K562 (cell line): ENCODE measurements at regions not wholly inside any gene's neighbourhood (a gene's known extent, or its start where the extent isn't known, plus 50 kb on each side); places are given as distances from the start of the nearest gene placed in this dataset.

Experiments
- ATAC-seq: fragments of 200-7000 bp; cut with Tn5 transposase; 3 replicates; pipeline ENCODE4 v1.9.1; 2020; ENCODE audit warnings: moderate library complexity
- BruUV-seq: library from RNA; stranded (reverse); fragments of 400-500 nt; replicated peaks from 2 replicates; lab custom pipeline; 2021; lab: Mats Ljungman, UMichigan
- CTCF ChIA-PET: fragments of 300-600 bp; formaldehyde crosslinking; extraction: SDS; loops from one replicate; lab custom pipeline; 2021; ENCODE audit warnings: low intra/inter-chr PET ratio; lab: Yijun Ruan, JAX
- POLR2A ChIA-PET: fragments of 300-600, 350-650 bp; sonication (Branson Sonifier 250); formaldehyde crosslinking; extraction: SDS; loops from one replicate; lab custom pipeline; 2021; ENCODE audit warnings: antibody characterized with exemption, inconsistent platforms; lab: Yijun Ruan, JAX
- DNase-seq, 4 experiments: peaks; one replicate each; pipeline versions ENCODE4 v3.0.0 to v3.0.0-alpha.2; 2011 to 2018; ENCODE audit warnings: low spot score in 3 of 4, mixed read lengths in 3 of 4; ENCODE audit errors: extremely low read depth in 1 of 4
- FAIRE-seq: peaks from 2 replicates; lab custom pipeline; 2011; peaks lifted over from hg19 to GRCh38; lab: Jason Lieb, UNC
- H2AFZ ChIP-seq: 2 replicates; pipeline ENCODE4 v1.6.0; 2011; ENCODE audit warnings: low read depth, low read length, control low read depth, inconsistent platforms
- H3K27ac ChIP-seq: fragments of 200-600 bp; 3 replicates; pipeline ENCODE4 v1.8.0; 2011; ENCODE audit warnings: low read depth, mild to moderate bottlenecking, control low read depth, inconsistent platforms, low read length, moderate library complexity, mixed read lengths; ENCODE audit errors: extremely low read depth
- H3K27me3 ChIP-seq, 2 experiments: fragments of 300-600 bp in 1 of 2; 2 replicates in 1 of 2; 3 replicates in 1 of 2; pipeline versions ENCODE4 v1.6.0 to v1.8.0; 2011; ENCODE audit warnings: inconsistent platforms in 2 of 2, low read length in 2 of 2, mild to moderate bottlenecking in 1 of 2, mixed read lengths in 1 of 2, moderate library complexity in 1 of 2; ENCODE audit not compliant: control insufficient read depth in 2 of 2, insufficient read depth in 2 of 2
- H3K36me3 ChIP-seq: fragments of 300-600 bp; 3 replicates; pipeline ENCODE4 v1.8.0; 2011; ENCODE audit warnings: mild to moderate bottlenecking, low read length, inconsistent platforms; ENCODE audit not compliant: control insufficient read depth, insufficient read depth
- H3K4me1 ChIP-seq, 2 experiments: fragments of 200-600 bp in 1 of 2; replicated peaks in 1 of 2; 2 replicates in 1 of 2; 3 replicates in 1 of 2; pipeline versions ENCODE4 v1.5.1 to v1.8.0; 2011; ENCODE audit warnings: inconsistent platforms in 2 of 2, low read length in 2 of 2, mild to moderate bottlenecking in 1 of 2, mixed read lengths in 1 of 2, moderate library complexity in 1 of 2; ENCODE audit not compliant: control insufficient read depth in 2 of 2, insufficient read depth in 2 of 2
- H3K4me2 ChIP-seq: 2 replicates; pipeline ENCODE4 v1.6.1; 2011; ENCODE audit warnings: low read length, control low read depth, inconsistent platforms, mixed read lengths; ENCODE audit not compliant: insufficient read depth
- H3K4me3 ChIP-seq: fragments of 200-600 bp; sonication (generic), shearing (Covaris generic); 2 replicates; pipeline ENCODE4 v1.5.1; 2016; ENCODE audit warnings: control low read depth, inconsistent platforms
- H3K79me2 ChIP-seq: fragments of 200-600 bp; 3 replicates; pipeline ENCODE4 v1.8.0; 2011; ENCODE audit warnings: low read length, inconsistent platforms; ENCODE audit not compliant: control insufficient read depth, insufficient read depth
- H3K9ac ChIP-seq, 2 experiments: 2 replicates each; pipeline versions ENCODE4 v1.6.0 to v1.6.1; 2011; ENCODE audit warnings: low read depth in 2 of 2, low read length in 2 of 2, control low read depth in 1 of 2, inconsistent platforms in 1 of 2, mild to moderate bottlenecking in 1 of 2, mixed read lengths in 1 of 2; ENCODE audit not compliant: insufficient read depth in 1 of 2
- H3K9me1 ChIP-seq: one replicate; pipeline ENCODE4 v1.6.0; 2011; ENCODE audit warnings: inconsistent platforms, mild to moderate bottlenecking, low read length, moderate library complexity; ENCODE audit not compliant: control insufficient read depth, insufficient read depth
- H3K9me3 ChIP-seq: replicated peaks from 2 replicates; pipeline ENCODE4 v1.5.1; 2011; ENCODE audit warnings: low read depth, low read length, inconsistent platforms; ENCODE audit not compliant: control insufficient read depth, insufficient read depth
- H4K20me1 ChIP-seq: replicated peaks from 2 replicates; pipeline ENCODE4 v1.6.1; 2011; ENCODE audit warnings: low read length, inconsistent platforms, mixed read lengths; ENCODE audit not compliant: control insufficient read depth, insufficient read depth
- BHLHE40 ChIP-seq: IDR thresholded peaks from 2 replicates; pipeline ENCODE4 v1.6.1; 2011; ENCODE audit warnings: low read length, improper control_type of control experiment
- FOXP4 ChIP-seq: sonication (generic); formaldehyde crosslinking; IDR thresholded peaks from 2 replicates; pipeline ENCODE4 v1.8.0; 2022; ENCODE audit warnings: mild to moderate bottlenecking, missing genetic modification reagents, borderline replicate concordance
- GTF2B ChIP-seq: IDR thresholded peaks from 2 replicates; pipeline ENCODE4 v1.6.1; 2011; ENCODE audit not compliant: insufficient read length; ENCODE audit errors: extremely low read depth
- MXD1 ChIP-seq: fragments of 250-450 bp; sonication (Bioruptor Pico); IDR thresholded peaks from 2 replicates; pipeline ENCODE4 v1.8.0; 2021; ENCODE audit warnings: borderline replicate concordance, mild to moderate bottlenecking, moderate library complexity; ENCODE audit not compliant: poor library complexity, severe bottlenecking
- NCOA2 ChIP-seq, 2 experiments: fragments of 450-650 bp; IDR thresholded peaks; 2 replicates each; pipeline ENCODE4 v1.6.1; 2018; ENCODE audit warnings: mild to moderate bottlenecking in 2 of 2, moderate library complexity in 1 of 2; ENCODE audit not compliant: partially characterized antibody in 2 of 2
- NR0B1 ChIP-seq: fragments of 450-650 bp; IDR thresholded peaks from one replicate; pipeline ENCODE4 v1.6.1; 2018; ENCODE audit warnings: mild to moderate bottlenecking, moderate library complexity; ENCODE audit not compliant: partially characterized antibody
- RCOR1 ChIP-seq, 2 experiments: IDR thresholded peaks; 2 replicates each; pipeline ENCODE4 v1.6.1; 2012; ENCODE audit warnings: low read depth in 2 of 2, low read length in 2 of 2, borderline replicate concordance in 1 of 2, improper control_type of control experiment in 1 of 2
- SIRT6 ChIP-seq: IDR thresholded peaks from one replicate; pipeline ENCODE4 v1.6.1; 2012; ENCODE audit warnings: low read depth, mild to moderate bottlenecking, control low read depth, inconsistent platforms, low read length, moderate library complexity
- U2AF2 ChIP-seq: fragments of 200-400 bp; formaldehyde crosslinking; optimal IDR thresholded peaks from 2 replicates; pipeline ENCODE3; 2017; ENCODE audit warnings: low read depth, mild to moderate bottlenecking, low read length
- ZFPM2 ChIP-seq: fragments of 250-450 bp; sonication (Bioruptor Pico); IDR thresholded peaks from 2 replicates; pipeline ENCODE4 v1.5.1; 2022; ENCODE audit warnings: mild to moderate bottlenecking
- ZNF436 ChIP-seq: fragments of 250-450, 450-650 bp; sonication (Bioruptor Pico); formaldehyde crosslinking; IDR thresholded peaks from 2 replicates; pipeline ENCODE4 v1.7.0; 2020; ENCODE audit warnings: mild to moderate bottlenecking
- WGBS: fragments of 100-300 bp; shearing (Covaris generic); methylation state at CpG from one replicate; pipeline ENCODE4 v1.1.6; 2016; ENCODE audit warnings: low coverage, mixed read lengths; ENCODE audit not compliant: insufficient coverage; ENCODE audit errors: missing lambda C conversion rate; 5-methylcytosine and 5-hydroxymethylcytosine counted together
- in situ Hi-C: fragments of 300-500 bp; cut with MboI; formaldehyde crosslinking; loops from 4 replicates; pipeline ENCODE4 v1.15.0; 2018; ENCODE audit warnings: inconsistent platforms, mixed read lengths
- intact Hi-C: fragments of 100-400 bp; cut with micrococcal nuclease; formaldehyde crosslinking; loops from 2 replicates; pipeline ENCODE4 v1.14.2; 2022

GRCh38 chr7:96534221-96534620, 175.4 kb downstream of the SEM1 start:
- no peaks in the 10 kb centered on the region for H3K9me1 ChIP-seq
- in situ Hi-C loops: no loop called here
- TF ChIP-seq ZFPM2 (CRISPR knock-in tag) (no peak), ZNF436 (CRISPR knock-in tag) (no peak), U2AF2 (no peak)
- TF ChIP-seq, all 486 proteins: peak for 0
- H4K20me1 ChIP-seq: no peaks in the 10 kb centered on the region
- peaks cover 0 to 10% of the 10 kb centered on the region in 2 experiments; a peak in 4 of 5 replicates for H3K27me3 ChIP-seq
- H3K4me1 ChIP-seq: no peaks in the 10 kb centered on the region
- no TSS peak for BruUV-seq
- no peaks in the 10 kb centered on the region for H3K79me2 ChIP-seq
- no peak overlapping the region for H2AFZ ChIP-seq
- no peaks in the 10 kb centered on the region for H3K9me3 ChIP-seq
- ATAC-seq (no peak), FAIRE-seq (no peak), DNase-seq (no peak)
- 0% methylated on average over 3 of the region's 3 CpGs for WGBS
- intact Hi-C loops: no loop called here
- H3K4me2 ChIP-seq: no peak overlapping the region
- no peak overlapping the region for H3K9ac ChIP-seq
- H3K36me3 ChIP-seq: no peaks in the 10 kb centered on the region
- H3K4me3 ChIP-seq: no peak overlapping the region
- H3K27ac ChIP-seq: no peak overlapping the region
- ChIA-PET POLR2A (interaction anchor here (1.5 kb wide), 1 partner anchor 10 kb away, joined by 6 read pairs; no protein-coding TSS in a partner anchor), CTCF (no interaction called here)

- Histone ChIP-seq H3K9ac (no peak overlapping the region), H3K27ac (no peak overlapping the region), H3K4me3 (no peak overlapping the region), H4K20me1 (no peaks in the 10 kb centered on the region), H3K36me3 (no peaks in the 10 kb centered on the region), H3K4me1 (no peaks in the 10 kb centered on the region), H3K9me1 (no peaks in the 10 kb centered on the region), H3K9me3 (no peaks in the 10 kb centered on the region), H3K79me2 (no peaks in the 10 kb centered on the region), H3K4me2 (no peak overlapping the region), H3K27me3 (peaks cover 0 to 10% of the 10 kb centered on the region in 2 experiments; a peak in 4 of 5 replicates), H2AFZ (no peak overlapping the region)
- in situ Hi-C loops (no loop called here), intact Hi-C loops (no loop called here)
- POLR2A ChIA-PET: no interaction called here
- FAIRE-seq: no peak
- ATAC-seq: no peak
- BruUV-seq: no TSS peak
- WGBS: 0% methylated on average over 2 of the region's 2 CpGs
- no peak for DNase-seq
- CTCF ChIA-PET: no interaction called here
- TF ChIP-seq GTF2B (no peak), MXD1 (CRISPR knock-in tag) (no peak), RCOR1 (IDR thresholded peaks at IDR 0.05; ENCODE audit: borderline replicate concordance in 1 of 2, low read depth in 2 of 2, low read length in 2 of 2) (no peak), NCOA2 (IDR thresholded peaks at IDR 0.05; ENCODE audit: partially characterized antibody in 2 of 2) (no peak), FOXP4 (CRISPR knock-in tag) (no peak), BHLHE40 (no peak), SIRT6 (no peak), NR0B1 (no peak)
Observed at GRCh38 chr7:96532428-96532935, 177.2 kb downstream of the SEM1 start.
